Lung (tissue), 11 donors: ENCODE measurements at regions not wholly inside any gene's neighbourhood (a gene's known extent, or its start where the extent isn't known, plus 50 kb on each side); places are given as distances from the start of the nearest gene placed in this dataset.

ENCODE experiments used
- ATAC-seq: fragments of 200-7000 bp; cut with Tn5 transposase; one replicate; pipeline ENCODE4 v1.9.1; 2020; ENCODE audit warnings: moderate number of reproducible peaks; ENCODE audit not compliant: insufficient read depth, low FRiP score
- DNase-seq, 3 donors: peaks; one replicate each; pipeline ENCODE4 v3.0.0-alpha.2; 2013 to 2017
- H3K27ac ChIP-seq, 2 donors: one replicate each; pipeline ENCODE4 v1.5.1; 2013; ENCODE audit warnings: mild to moderate bottlenecking in 2 of 2, moderate library complexity in 2 of 2, control low read depth in 1 of 2, inconsistent platforms in 1 of 2, low read depth in 1 of 2, low read length in 1 of 2
- H3K27me3 ChIP-seq, 3 donors: one replicate each; pipeline ENCODE4 v1.5.1; 2013; ENCODE audit warnings: low read length in 2 of 3; ENCODE audit not compliant: control insufficient read depth in 3 of 3, insufficient read depth in 3 of 3
- H3K36me3 ChIP-seq, 4 donors: one replicate each; pipeline ENCODE4 v1.5.1; 2013; ENCODE audit warnings: low read length in 4 of 4, mild to moderate bottlenecking in 1 of 4, moderate library complexity in 1 of 4; ENCODE audit not compliant: control insufficient read depth in 4 of 4, insufficient read depth in 4 of 4
- H3K4me1 ChIP-seq, 5 donors: one replicate each; pipeline ENCODE4 v1.5.1; 2013; ENCODE audit warnings: low read length in 5 of 5, mild to moderate bottlenecking in 2 of 5, moderate library complexity in 1 of 5; ENCODE audit not compliant: control insufficient read depth in 5 of 5, insufficient read depth in 5 of 5
- H3K4me3 ChIP-seq: one replicate; pipeline ENCODE4 v1.5.1; 2013; ENCODE audit warnings: mild to moderate bottlenecking, control low read depth, moderate library complexity
- H3K9ac ChIP-seq, 2 donors: one replicate each; pipeline ENCODE4 v1.5.1; 2013; ENCODE audit warnings: low read length in 2 of 2, control low read depth in 1 of 2; ENCODE audit not compliant: insufficient read depth in 1 of 2
- H3K9me3 ChIP-seq, 4 donors: one replicate each; pipeline ENCODE4 v1.5.1; 2013; ENCODE audit warnings: low read length in 3 of 4, mild to moderate bottlenecking in 1 of 4, moderate library complexity in 1 of 4; ENCODE audit not compliant: control insufficient read depth in 4 of 4, insufficient read depth in 3 of 4
- WGBS, 2 donors: extraction: QIAGEN DNeasy Blood & Tissue Kit; methylation state at CpG; one replicate each; pipeline ENCODE4 v1.1.7; 2013; 5-methylcytosine and 5-hydroxymethylcytosine counted together
- TF ChIP-seq, protein P1 (sequence below): IDR thresholded peaks from 2 replicates; pipeline ENCODE4 v1.5.1; 2012; ENCODE audit warnings: mild to moderate bottlenecking; ENCODE audit errors: control extremely low read depth, extremely low read depth
- donor health status: control.
- donor health status: control.
- donor health status: Bipolar disorder and iron deficiency.
- donor health status: healthy.
- donor health status: DM: yes; HTN: yes; CAD: no.

DNA sequence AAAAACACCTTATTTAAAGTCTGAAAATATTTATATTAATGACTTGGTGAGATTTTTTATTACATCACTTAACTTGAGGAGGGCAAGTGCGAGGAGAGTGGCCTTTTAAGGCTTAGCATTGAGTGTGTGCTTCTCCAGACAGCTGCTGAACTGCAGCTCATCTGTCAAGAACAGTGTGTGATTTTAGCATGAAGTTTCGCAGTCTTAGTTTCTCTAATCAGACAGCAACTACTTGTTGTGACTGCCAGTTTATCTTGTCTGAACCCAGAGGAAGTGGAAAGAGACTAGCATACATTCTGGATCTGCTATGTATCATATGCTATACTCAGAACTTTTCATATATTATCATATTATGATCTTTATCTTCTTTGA, 291.7 kb upstream of the ROPN1 start:
- no peak for ATAC-seq
- no peak overlapping the region for H3K27ac ChIP-seq

DNA sequence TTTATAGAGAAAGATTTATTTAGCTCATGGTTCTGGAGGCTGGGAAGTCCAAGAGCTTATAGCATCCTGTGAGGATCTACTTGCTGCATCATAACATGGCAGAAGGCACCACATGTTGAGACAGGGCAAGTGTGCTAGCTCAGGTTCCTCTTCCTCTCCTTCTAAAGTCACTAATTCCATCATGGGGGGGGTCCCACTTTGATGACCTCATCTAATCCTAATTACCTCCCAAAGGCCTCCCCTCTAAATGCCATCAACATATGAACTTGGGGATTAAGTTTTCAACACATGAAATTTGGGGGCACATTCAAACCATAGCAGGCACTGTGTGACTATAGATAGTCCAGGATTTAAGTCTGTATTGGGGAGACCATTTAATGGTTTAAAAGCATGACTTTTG, 297.1 kb upstream of the ROPN1 start:
- Histone ChIP-seq H3K4me1 (peaks cover 0 to 2% (median 0%) of the 10 kb centered on the region in 5 donors), H3K36me3 (peaks cover 0 to 3% (median 0%) of the 10 kb centered on the region in 4 donors), H3K4me3 (no peak overlapping the region), H3K9me3 (no peaks in the 10 kb centered on the region), H3K27me3 (no peaks in the 10 kb centered on the region), H3K9ac (no peak overlapping the region), H3K27ac (no peak overlapping the region)
- DNase-seq: no peak
- no peak for ATAC-seq
- TF ChIP-seq, protein P1, sequence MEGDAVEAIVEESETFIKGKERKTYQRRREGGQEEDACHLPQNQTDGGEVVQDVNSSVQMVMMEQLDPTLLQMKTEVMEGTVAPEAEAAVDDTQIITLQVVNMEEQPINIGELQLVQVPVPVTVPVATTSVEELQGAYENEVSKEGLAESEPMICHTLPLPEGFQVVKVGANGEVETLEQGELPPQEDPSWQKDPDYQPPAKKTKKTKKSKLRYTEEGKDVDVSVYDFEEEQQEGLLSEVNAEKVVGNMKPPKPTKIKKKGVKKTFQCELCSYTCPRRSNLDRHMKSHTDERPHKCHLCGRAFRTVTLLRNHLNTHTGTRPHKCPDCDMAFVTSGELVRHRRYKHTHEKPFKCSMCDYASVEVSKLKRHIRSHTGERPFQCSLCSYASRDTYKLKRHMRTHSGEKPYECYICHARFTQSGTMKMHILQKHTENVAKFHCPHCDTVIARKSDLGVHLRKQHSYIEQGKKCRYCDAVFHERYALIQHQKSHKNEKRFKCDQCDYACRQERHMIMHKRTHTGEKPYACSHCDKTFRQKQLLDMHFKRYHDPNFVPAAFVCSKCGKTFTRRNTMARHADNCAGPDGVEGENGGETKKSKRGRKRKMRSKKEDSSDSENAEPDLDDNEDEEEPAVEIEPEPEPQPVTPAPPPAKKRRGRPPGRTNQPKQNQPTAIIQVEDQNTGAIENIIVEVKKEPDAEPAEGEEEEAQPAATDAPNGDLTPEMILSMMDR: no peak

More for the DNA sequence above, 291.7 kb upstream of the ROPN1 start:
- Histone ChIP-seq H3K9ac (no peak overlapping the region), H3K27me3 (no peaks in the 10 kb centered on the region), H3K4me1 (peaks cover 0 to 3% (median 3%) of the 10 kb centered on the region in 5 donors), H3K9me3 (no peaks in the 10 kb centered on the region), H3K4me3 (no peak overlapping the region), H3K36me3 (no peaks in the 10 kb centered on the region)
- TF ChIP-seq, protein P1: no peak
- DNase-seq: no peak
- WGBS, 2 donors: 80 to 89% methylated on average over 2 of the region's 2 CpGs

DNA sequence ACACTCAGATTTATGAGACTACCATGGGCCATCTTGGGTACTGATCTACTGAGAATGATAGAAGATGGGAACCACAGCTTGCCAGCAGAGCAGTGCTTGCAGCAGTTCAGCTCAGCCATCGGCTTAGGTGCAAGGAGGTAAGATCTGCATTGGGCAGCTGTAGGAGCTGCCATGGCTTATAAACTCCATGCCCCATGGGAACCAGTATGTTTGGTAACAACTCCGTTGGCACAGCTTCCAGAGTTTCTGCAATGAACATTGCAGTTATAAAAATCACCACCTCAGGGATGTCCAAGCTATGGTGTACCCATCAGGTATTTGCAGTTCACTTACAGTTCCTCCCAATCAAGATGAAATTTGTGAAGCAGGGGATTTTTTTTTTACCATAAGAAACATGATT, 299.1 kb upstream of the ROPN1 start:
- no peak for DNase-seq
- no peak for ATAC-seq
- Histone ChIP-seq H3K27ac (no peak overlapping the region), H3K9ac (no peak overlapping the region), H3K4me3 (no peak overlapping the region), H3K9me3 (no peaks in the 10 kb centered on the region), H3K27me3 (no peaks in the 10 kb centered on the region), H3K4me1 (no peaks in the 10 kb centered on the region), H3K36me3 (peaks cover 0 to 3% (median 0%) of the 10 kb centered on the region in 4 donors)
- WGBS, 2 donors: 92 to 93% methylated on average over 2 of the region's 2 CpGs
- TF ChIP-seq, protein P1: no peak

DNA sequence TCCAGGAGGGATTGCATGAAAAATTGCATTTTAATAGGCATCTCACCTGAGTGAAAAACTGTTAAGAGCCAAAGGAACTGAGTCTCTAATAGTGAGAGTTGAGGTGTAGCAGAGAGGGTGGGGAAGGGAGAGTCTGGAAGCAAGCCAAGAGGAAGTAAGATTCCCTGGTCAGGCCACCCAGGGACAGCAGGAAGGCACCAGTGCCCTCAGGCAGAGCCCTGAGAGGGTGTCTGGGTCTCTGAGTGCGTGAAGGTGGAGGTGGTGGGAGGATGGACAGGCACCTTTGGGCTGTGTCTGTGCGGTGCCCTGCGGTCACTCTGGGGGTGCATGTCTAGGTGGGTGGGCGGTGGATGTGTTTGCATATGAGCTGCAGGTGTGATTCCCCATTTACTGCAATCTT, 300.4 kb upstream of the ROPN1 start:
- Histone ChIP-seq H3K27ac (no peak overlapping the region), H3K4me1 (peaks cover 0 to 5% (median under 1%) of the 10 kb centered on the region in 5 donors), H3K27me3 (no peaks in the 10 kb centered on the region), H3K36me3 (peaks cover 0 to 3% (median 0%) of the 10 kb centered on the region in 4 donors), H3K9ac (no peak overlapping the region), H3K9me3 (no peaks in the 10 kb centered on the region), H3K4me3 (no peak overlapping the region)
- TF ChIP-seq, protein P1: no peak
- ATAC-seq: no peak
- no peak for DNase-seq
- 92% methylated on average over 4 of the region's 4 CpGs for WGBS, 2 donors
